Suprapubic skin (tissue), 4 donors: ENCODE measurements at regions not wholly inside any gene's neighbourhood (a gene's known extent, or its start where the extent isn't known, plus 50 kb on each side); places are given as distances from the start of the nearest gene placed in this dataset.

ENCODE experiments used
- DNase-seq, 2 donors: peaks; one replicate each; pipeline ENCODE4 v3.0.0-alpha.2; 2019; ENCODE audit warnings: low spot score in 2 of 2
- H3K27ac ChIP-seq: fragments of 200-600 bp; sonication (generic); one replicate; pipeline ENCODE4 v1.5.1; 2019
- H3K27me3 ChIP-seq: fragments of 200-600 bp; sonication (generic); one replicate; pipeline ENCODE4 v1.5.1; 2019
- H3K36me3 ChIP-seq: fragments of 200-600 bp; sonication (generic); one replicate; pipeline ENCODE4 v1.5.1; 2019
- H3K4me1 ChIP-seq: fragments of 200-600 bp; sonication (generic); one replicate; pipeline ENCODE4 v1.5.1; 2019
- H3K4me3 ChIP-seq: fragments of 200-600 bp; sonication (generic); one replicate; pipeline ENCODE4 v1.5.1; 2019; ENCODE audit warnings: mild to moderate bottlenecking
- H3K9me3 ChIP-seq: fragments of 200-600 bp; sonication (generic); one replicate; pipeline ENCODE4 v1.5.1; 2019
- EP300 ChIP-seq: sonication (generic); formaldehyde crosslinking; IDR thresholded peaks from one replicate; pipeline ENCODE4 v1.6.1; 2017; ENCODE audit warnings: antibody characterized with exemption
- POLR2A ChIP-seq, 2 donors: fragments of 450-650 bp; IDR thresholded peaks; one replicate each; pipeline ENCODE4 v1.6.1; 2017; ENCODE audit warnings: antibody characterized with exemption in 2 of 2, mild to moderate bottlenecking in 2 of 2, moderate library complexity in 2 of 2
- POLR2AphosphoS5 ChIP-seq, 3 donors: sonication (generic); formaldehyde crosslinking; IDR thresholded peaks; one replicate each; pipeline ENCODE4 v1.6.1; 2017; ENCODE audit warnings: antibody characterized with exemption in 3 of 3
- WGBS: methylation state at CpG from one replicate; pipeline ENCODE4 v1.1.5; 2018; 5-methylcytosine and 5-hydroxymethylcytosine counted together
- TF ChIP-seq, protein P1 (sequence below), 2 donors: fragments of 200-600 bp in 1 of 2; fragments of 450-650 bp in 1 of 2; sonication (generic) in 1 of 2; IDR thresholded peaks; one replicate each; pipeline ENCODE4 v1.5.1; 2016 to 2019; ENCODE audit warnings: antibody characterized with exemption in 2 of 2, mild to moderate bottlenecking in 1 of 2, moderate library complexity in 1 of 2

DNA sequence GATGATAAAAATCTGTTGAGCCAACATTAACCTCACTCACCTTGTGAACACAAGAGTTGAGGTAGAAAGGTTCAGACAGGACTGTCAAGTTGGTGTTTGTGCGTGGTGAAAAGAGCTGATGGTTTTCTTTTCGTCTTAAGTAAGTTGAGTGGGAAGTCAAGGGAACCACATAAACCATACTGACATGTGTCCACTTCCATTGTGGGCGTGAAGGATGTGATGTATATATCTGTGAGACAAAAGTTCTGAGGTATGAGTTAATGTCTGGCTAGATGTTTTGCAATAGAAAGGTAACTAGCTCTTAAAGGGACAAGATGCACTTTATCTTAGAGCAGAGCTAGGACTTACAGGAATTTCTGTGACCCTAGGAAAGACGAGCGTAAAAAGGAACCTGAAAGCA is 1272.1 kb upstream of the ADGRB3 start:
- no peak overlapping the region for H3K27ac ChIP-seq
- WGBS = 88% methylated on average over 5 of the region's 5 CpGs
- no peaks in the 10 kb centered on the region for H3K4me1 ChIP-seq
- H3K4me3 ChIP-seq = no peak overlapping the region
- TF ChIP-seq POLR2AphosphoS5 (IDR thresholded peaks at IDR 0.05) = no peak
- TF ChIP-seq, protein P1, sequence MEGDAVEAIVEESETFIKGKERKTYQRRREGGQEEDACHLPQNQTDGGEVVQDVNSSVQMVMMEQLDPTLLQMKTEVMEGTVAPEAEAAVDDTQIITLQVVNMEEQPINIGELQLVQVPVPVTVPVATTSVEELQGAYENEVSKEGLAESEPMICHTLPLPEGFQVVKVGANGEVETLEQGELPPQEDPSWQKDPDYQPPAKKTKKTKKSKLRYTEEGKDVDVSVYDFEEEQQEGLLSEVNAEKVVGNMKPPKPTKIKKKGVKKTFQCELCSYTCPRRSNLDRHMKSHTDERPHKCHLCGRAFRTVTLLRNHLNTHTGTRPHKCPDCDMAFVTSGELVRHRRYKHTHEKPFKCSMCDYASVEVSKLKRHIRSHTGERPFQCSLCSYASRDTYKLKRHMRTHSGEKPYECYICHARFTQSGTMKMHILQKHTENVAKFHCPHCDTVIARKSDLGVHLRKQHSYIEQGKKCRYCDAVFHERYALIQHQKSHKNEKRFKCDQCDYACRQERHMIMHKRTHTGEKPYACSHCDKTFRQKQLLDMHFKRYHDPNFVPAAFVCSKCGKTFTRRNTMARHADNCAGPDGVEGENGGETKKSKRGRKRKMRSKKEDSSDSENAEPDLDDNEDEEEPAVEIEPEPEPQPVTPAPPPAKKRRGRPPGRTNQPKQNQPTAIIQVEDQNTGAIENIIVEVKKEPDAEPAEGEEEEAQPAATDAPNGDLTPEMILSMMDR (IDR thresholded peaks at IDR 0.05) = no peak
- TF ChIP-seq EP300 = no peak
- TF ChIP-seq POLR2A (IDR thresholded peaks at IDR 0.05) = no peak
- H3K27me3 ChIP-seq = no peaks in the 10 kb centered on the region
- no peaks in the 10 kb centered on the region for H3K9me3 ChIP-seq
- DNase-seq = no peak
- H3K36me3 ChIP-seq = no peaks in the 10 kb centered on the region

DNA sequence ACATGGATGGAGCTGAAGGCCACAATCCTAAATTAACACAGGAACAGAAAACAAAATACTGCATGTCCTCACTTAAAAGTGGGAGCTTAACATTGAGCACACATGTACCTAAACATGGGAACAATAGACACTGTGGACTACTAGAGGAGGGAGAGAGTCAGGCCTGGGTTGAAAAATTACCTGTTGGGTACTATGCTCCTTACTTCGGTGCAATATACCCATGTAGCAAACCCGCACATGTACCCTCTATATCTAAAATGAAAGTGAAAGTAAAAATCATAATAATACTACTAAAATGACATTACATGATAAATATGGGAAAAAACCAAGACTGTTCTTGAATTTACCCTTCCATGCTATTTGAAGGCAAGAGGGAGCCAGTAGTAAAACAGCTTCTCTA is 1273.8 kb upstream of the ADGRB3 start:
- H3K27ac ChIP-seq = no peak overlapping the region
- 90% methylated on average over 2 of the region's 2 CpGs for WGBS

DNA sequence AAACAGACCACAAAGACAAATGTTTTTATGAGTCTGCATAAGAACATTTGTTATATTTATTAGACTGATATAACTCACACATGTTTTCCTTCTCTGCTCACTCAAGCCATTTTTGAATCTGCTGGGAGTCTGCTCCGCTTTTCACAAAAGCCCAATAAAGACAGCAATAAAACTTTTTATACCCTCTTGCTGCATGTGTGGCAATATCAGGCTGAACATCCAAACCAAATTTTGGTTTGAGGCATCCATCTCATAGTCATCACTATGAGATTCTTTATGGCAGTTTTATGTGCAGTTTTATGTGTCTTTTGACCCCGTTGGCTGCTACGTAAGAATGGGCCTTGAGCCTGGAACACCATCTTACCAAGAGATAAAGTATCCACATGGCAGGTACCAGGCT is 1276.8 kb upstream of the ADGRB3 start:
- Histone ChIP-seq H3K4me3 (no peak overlapping the region), H3K27ac (no peak overlapping the region), H3K4me1 (no peaks in the 10 kb centered on the region), H3K36me3 (no peaks in the 10 kb centered on the region), H3K27me3 (no peaks in the 10 kb centered on the region), H3K9me3 (no peaks in the 10 kb centered on the region)
- TF ChIP-seq EP300 (no peak), POLR2A (IDR thresholded peaks at IDR 0.05) (no peak), POLR2AphosphoS5 (IDR thresholded peaks at IDR 0.05) (no peak)
- TF ChIP-seq, protein P1 (IDR thresholded peaks at IDR 0.05) = no peak
- no peak for DNase-seq
- WGBS = 71% methylated on average over 3 of the region's 3 CpGs

More for the DNA sequence above, 1273.8 kb upstream of the ADGRB3 start:
- TF ChIP-seq, protein P1 (IDR thresholded peaks at IDR 0.05) = no peak
- TF ChIP-seq POLR2A (IDR thresholded peaks at IDR 0.05) = no peak
- no peak for TF ChIP-seq POLR2AphosphoS5 (IDR thresholded peaks at IDR 0.05)
- no peak for TF ChIP-seq EP300
- no peaks in the 10 kb centered on the region for H3K36me3 ChIP-seq
- no peaks in the 10 kb centered on the region for H3K4me1 ChIP-seq
- H3K27me3 ChIP-seq = no peaks in the 10 kb centered on the region
- H3K9me3 ChIP-seq = no peaks in the 10 kb centered on the region
- DNase-seq = no peak
- no peak overlapping the region for H3K4me3 ChIP-seq

DNA sequence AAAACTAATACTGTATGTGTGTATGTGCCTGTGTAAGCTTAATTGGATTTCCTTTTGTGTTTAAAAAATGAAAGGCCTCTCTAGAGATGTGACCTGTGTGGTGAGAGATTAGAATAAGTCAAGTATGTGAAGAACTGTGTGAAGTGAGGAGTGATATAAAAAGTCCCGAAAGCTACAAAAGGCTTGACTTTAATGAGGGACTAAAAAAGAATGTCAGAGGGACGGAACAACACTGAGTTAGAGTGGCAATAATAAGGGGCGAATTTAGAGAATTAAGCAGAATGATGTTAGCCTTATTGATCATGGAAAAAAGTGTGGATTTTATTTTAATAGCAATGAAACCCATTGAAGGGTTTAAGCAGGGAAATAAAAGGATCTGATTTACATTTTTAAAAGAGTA is 1281.2 kb upstream of the ADGRB3 start:
- Histone ChIP-seq H3K4me3 (no peak overlapping the region), H3K4me1 (no peaks in the 10 kb centered on the region), H3K9me3 (no peaks in the 10 kb centered on the region), H3K27me3 (no peaks in the 10 kb centered on the region), H3K36me3 (no peaks in the 10 kb centered on the region), H3K27ac (no peak overlapping the region)
- TF ChIP-seq EP300 = no peak
- 85% methylated on average over 3 of the region's 3 CpGs for WGBS
- DNase-seq = no peak

DNA sequence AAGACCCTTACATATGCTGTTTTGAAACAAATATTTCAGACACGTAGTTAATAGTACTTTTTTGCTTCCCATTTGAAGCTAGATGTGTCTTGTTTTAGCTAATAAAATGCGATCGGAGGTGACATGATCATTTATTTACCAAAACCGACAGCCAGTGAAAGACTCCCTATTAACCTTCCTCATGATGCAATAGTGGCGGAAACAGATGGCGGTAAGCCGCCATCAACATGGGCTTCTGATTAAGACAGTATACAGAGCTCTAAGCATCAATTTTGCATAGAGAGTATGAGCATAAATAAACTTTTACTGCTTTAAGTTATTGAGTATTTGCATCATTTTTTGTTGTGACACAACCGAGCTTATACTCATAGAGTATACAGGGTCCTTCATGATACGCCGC is 1282.4 kb upstream of the ADGRB3 start:
- Histone ChIP-seq H3K9me3 (no peaks in the 10 kb centered on the region), H3K27ac (no peak overlapping the region), H3K27me3 (no peaks in the 10 kb centered on the region), H3K4me3 (no peak overlapping the region), H3K36me3 (no peaks in the 10 kb centered on the region), H3K4me1 (no peaks in the 10 kb centered on the region)
- WGBS = 88% methylated on average over 10 of the region's 10 CpGs
- no peak for DNase-seq
- TF ChIP-seq POLR2A (IDR thresholded peaks at IDR 0.05) (no peak), POLR2AphosphoS5 (IDR thresholded peaks at IDR 0.05) (no peak), EP300 (no peak)
- TF ChIP-seq, protein P1 (IDR thresholded peaks at IDR 0.05) = no peak

DNA sequence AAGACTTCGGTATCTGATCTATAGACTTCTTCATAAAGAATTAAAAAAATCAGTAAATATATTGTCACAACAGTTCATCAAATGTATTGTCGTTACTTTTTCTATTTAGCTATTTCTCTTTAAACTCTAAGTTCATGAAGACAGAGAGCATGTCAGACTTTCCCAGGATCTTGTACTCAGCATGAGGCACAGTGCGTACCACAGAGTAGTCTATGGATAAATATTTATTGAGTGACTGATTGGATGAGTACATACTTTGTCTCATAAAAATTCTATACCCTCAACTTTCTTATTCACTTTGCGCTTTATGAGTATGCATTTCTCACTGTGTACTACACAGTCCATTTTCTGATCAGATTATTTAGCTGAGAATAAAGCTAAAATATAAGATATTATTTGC is 1284.4 kb upstream of the ADGRB3 start:
- Histone ChIP-seq H3K9me3 (no peaks in the 10 kb centered on the region), H3K4me3 (no peak overlapping the region), H3K27me3 (no peaks in the 10 kb centered on the region), H3K27ac (no peak overlapping the region), H3K4me1 (no peaks in the 10 kb centered on the region), H3K36me3 (no peaks in the 10 kb centered on the region)
- TF ChIP-seq, protein P1 (IDR thresholded peaks at IDR 0.05) = no peak
- no peak for TF ChIP-seq POLR2A (IDR thresholded peaks at IDR 0.05)
- TF ChIP-seq EP300 = no peak
- no peak for TF ChIP-seq POLR2AphosphoS5 (IDR thresholded peaks at IDR 0.05)
- no peak for DNase-seq
- WGBS = 95% methylated on average over 4 of the region's 4 CpGs
